T-cell (primary cell): ENCODE measurements at regions not wholly inside any gene's neighbourhood (a gene's known extent, or its start where the extent isn't known, plus 50 kb on each side); places are given as distances from the start of the nearest gene placed in this dataset.

Experiments used
- ATAC-seq, 4 experiments: fragments of 200-7000 bp in 3 of 4; fragments of 150-1000 bp in 1 of 4; cut with Tn5 transposase; replicated peaks in 1 of 4; 1 replicate in 3 of 4; 2 replicates in 1 of 4; pipeline ENCODE4 v1.10.0; 2021; ENCODE audit warnings: moderate library complexity in 3 of 4, mild to moderate bottlenecking in 2 of 4, moderate number of reproducible peaks in 1 of 4
- CTCF ChIA-PET, 2 donors: fragments of 300-600 bp; sonication (Branson Sonifier 250); formaldehyde crosslinking; loops; one replicate each; lab custom pipeline; 2022; ENCODE audit warnings: antibody characterized with exemption in 2 of 2; lab: Charles Lee
- POLR2A ChIA-PET, 2 donors: fragments of 300-600 bp; sonication (Branson Sonifier 250); formaldehyde crosslinking; loops; one replicate each; lab custom pipeline; 2022; ENCODE audit warnings: antibody characterized with exemption in 2 of 2; lab: Charles Lee
- DNase-seq, 35 experiments: peaks; one replicate each; pipeline versions ENCODE4 v3.0.0 to v3.0.0-alpha.2; 2013 to 2023
- H3K27ac ChIP-seq: one replicate; pipeline ENCODE4 v1.5.1; 2013; ENCODE audit warnings: low read length
- H3K27me3 ChIP-seq, 2 experiments: replicated peaks in 1 of 2; 1 replicate in 1 of 2; 2 replicates in 1 of 2; pipeline versions ENCODE4 v1.6.1 to v1.7.0; 2013; ENCODE audit warnings: low read length in 1 of 2, mixed read lengths in 1 of 2; ENCODE audit not compliant: control insufficient read depth in 2 of 2, insufficient read depth in 2 of 2; ENCODE audit errors: extremely low read depth in 1 of 2
- H3K36me3 ChIP-seq, 2 donors: 1 replicate in 1 of 2; 2 replicates in 1 of 2; pipeline versions ENCODE4 v1.6.1 to v1.7.0; 2013; ENCODE audit warnings: low read length in 1 of 2; ENCODE audit not compliant: control insufficient read depth in 2 of 2, insufficient read depth in 1 of 2; ENCODE audit errors: extremely low read depth in 1 of 2
- H3K4me1 ChIP-seq, 2 experiments: 1 replicate in 1 of 2; 2 replicates in 1 of 2; pipeline versions ENCODE4 v1.6.1 to v1.7.0; 2013; ENCODE audit warnings: low read length in 2 of 2, mixed read lengths in 1 of 2; ENCODE audit not compliant: insufficient read depth in 2 of 2, control insufficient read depth in 1 of 2; ENCODE audit errors: extremely low read depth in 1 of 2
- H3K4me3 ChIP-seq, 2 donors: 1 replicate in 1 of 2; 2 replicates in 1 of 2; pipeline versions ENCODE4 v1.5.1 to v1.7.0; 2013; ENCODE audit warnings: mild to moderate bottlenecking in 2 of 2, low read length in 1 of 2, moderate library complexity in 1 of 2; ENCODE audit not compliant: control insufficient read depth in 1 of 2; ENCODE audit errors: extremely low read depth in 1 of 2
- H3K9me3 ChIP-seq: 2 replicates; pipeline ENCODE4 v1.7.0; 2013
- H3K27ac Mint-ChIP-seq, 2 donors: one replicate each; pipeline ENCODE4 v1.8.0; 2020 to 2021; ENCODE audit warnings: mild to moderate bottlenecking in 2 of 2, mixed read lengths in 2 of 2
- H3K27me3 Mint-ChIP-seq, 2 donors: one replicate each; pipeline ENCODE4 v1.8.0; 2021 to 2022; ENCODE audit warnings: mixed read lengths in 2 of 2
- H3K36me3 Mint-ChIP-seq: one replicate; pipeline ENCODE4 v1.8.0; 2021; ENCODE audit warnings: mixed read lengths
- H3K4me1 Mint-ChIP-seq, 3 donors: one replicate each; pipeline ENCODE4 v1.8.0; 2020 to 2022; ENCODE audit warnings: mixed read lengths in 3 of 3, mild to moderate bottlenecking in 1 of 3
- H3K4me3 Mint-ChIP-seq, 3 donors: one replicate each; pipeline ENCODE4 v1.8.0; 2020 to 2022; ENCODE audit warnings: mild to moderate bottlenecking in 3 of 3, mixed read lengths in 3 of 3, moderate library complexity in 3 of 3
- H3K9me3 Mint-ChIP-seq, 3 donors: one replicate each; pipeline ENCODE4 v1.8.0; 2020 to 2022; ENCODE audit warnings: mixed read lengths in 3 of 3
- WGBS: methylation state at CpG from one replicate; pipeline ENCODE4 v1.1.5; 2013; ENCODE audit warnings: missing lambda C conversion rate; ENCODE audit not compliant: insufficient coverage; 5-methylcytosine and 5-hydroxymethylcytosine counted together

DNA sequence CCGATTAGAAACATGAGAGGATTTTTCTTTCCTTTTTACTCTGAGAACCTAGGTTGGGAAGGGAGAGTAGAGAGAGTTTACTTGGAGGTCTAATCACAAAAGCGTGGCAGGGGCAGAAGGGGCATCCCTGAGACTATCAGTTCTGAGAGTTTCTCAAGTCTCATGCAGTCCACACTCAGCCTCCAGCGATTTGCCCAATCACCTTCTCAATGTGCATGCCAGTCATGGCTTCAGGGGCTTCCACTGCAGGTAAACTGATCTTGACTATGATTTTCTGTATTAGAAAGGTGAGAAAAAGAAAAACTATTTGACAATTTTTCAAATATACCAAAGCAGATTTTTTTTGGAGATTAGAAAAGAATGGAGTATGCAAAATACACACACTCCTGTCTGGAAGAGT is 617.1 kb upstream of the ZFP42 start:
- H3K27me3 ChIP-seq: no peaks in the 10 kb centered on the region
- DNase-seq: no peak

DNA sequence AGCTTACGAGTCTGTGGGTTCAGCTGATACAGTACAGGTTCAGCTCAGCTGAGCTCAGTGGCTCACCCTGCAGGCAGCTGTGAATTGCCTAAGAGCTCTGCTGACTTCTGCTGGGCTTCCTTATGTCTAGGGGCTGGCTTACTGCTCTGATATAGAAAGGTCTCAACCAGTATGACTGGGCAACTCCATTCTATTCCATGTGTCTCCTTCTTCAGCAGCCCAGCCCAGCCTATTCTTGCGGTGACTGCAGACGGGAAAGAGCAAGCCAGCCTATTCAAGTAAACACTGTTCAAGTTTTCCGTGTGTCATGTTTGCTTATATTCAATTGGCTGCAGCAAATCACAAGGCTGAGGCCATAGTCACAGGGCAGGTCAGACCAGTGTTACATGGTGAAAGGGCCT is 615.4 kb upstream of the ZFP42 start:
- 69% methylated on average over 3 of the region's 4 CpGs for WGBS
- Histone ChIP-seq H3K4me1 (no peaks in the 10 kb centered on the region), H3K27ac (no peak overlapping the region), H3K36me3 (no peaks in the 10 kb centered on the region), H3K9me3 (no peaks in the 10 kb centered on the region), H3K27me3 (no peaks in the 10 kb centered on the region), H3K4me3 (no peak overlapping the region)
- H3K27ac Mint-ChIP-seq: no peak overlapping the region
- ChIA-PET POLR2A (no interaction called here), CTCF (no interaction called here)
- peaks cover 12 to 32% (median 30%) of the 10 kb centered on the region in 3 donors for H3K9me3 Mint-ChIP-seq
- DNase-seq: no peak
- no peaks in the 10 kb centered on the region for H3K36me3 Mint-ChIP-seq
- peak in 1 of 4 experiments; percentile 17 for ATAC-seq
- H3K4me3 Mint-ChIP-seq: no peak overlapping the region
- H3K27me3 Mint-ChIP-seq: no peaks in the 10 kb centered on the region
- no peaks in the 10 kb centered on the region for H3K4me1 Mint-ChIP-seq

More for the DNA sequence above, 617.1 kb upstream of the ZFP42 start:
- Mint-ChIP-seq H3K4me1 (no peaks in the 10 kb centered on the region), H3K27ac (no peak overlapping the region), H3K4me3 (no peak overlapping the region), H3K36me3 (no peaks in the 10 kb centered on the region), H3K27me3 (no peaks in the 10 kb centered on the region), H3K9me3 (peaks cover 12 to 35% (median 24%) of the 10 kb centered on the region in 3 donors)
- Histone ChIP-seq H3K9me3 (no peaks in the 10 kb centered on the region), H3K36me3 (no peaks in the 10 kb centered on the region), H3K4me3 (no peak overlapping the region), H3K4me1 (no peaks in the 10 kb centered on the region), H3K27ac (no peak overlapping the region)
- ChIA-PET CTCF (no interaction called here), POLR2A (no interaction called here)
- ATAC-seq: no peak
- 60% methylated on average over 1 of the region's 3 CpGs for WGBS

DNA sequence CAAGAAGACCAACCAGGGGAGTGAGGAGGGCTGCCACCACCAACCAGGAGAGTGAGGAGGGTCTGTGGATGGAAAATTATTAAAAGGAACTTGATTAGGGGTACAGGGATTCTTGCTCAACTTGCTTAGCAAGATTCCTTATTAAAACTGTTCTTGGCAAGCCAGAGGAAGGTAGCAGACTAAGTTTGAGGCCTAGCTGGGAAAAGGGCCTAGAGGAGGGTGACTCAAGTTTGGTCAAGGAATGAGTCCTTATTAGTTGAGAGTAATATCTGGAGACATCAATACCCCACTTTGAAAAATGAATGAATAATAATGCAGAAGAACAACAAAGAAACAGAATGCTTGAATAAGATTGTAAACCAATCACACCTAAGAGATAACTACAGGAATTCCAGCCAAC is 612.4 kb upstream of the ZFP42 start:
- Histone ChIP-seq H3K9me3 (no peaks in the 10 kb centered on the region), H3K27ac (no peak overlapping the region), H3K36me3 (no peaks in the 10 kb centered on the region), H3K4me3 (no peak overlapping the region), H3K27me3 (no peaks in the 10 kb centered on the region), H3K4me1 (no peaks in the 10 kb centered on the region)
- no peaks in the 10 kb centered on the region for H3K4me1 Mint-ChIP-seq
- no peak for ATAC-seq
- H3K27ac Mint-ChIP-seq: no peak overlapping the region
- H3K27me3 Mint-ChIP-seq: no peaks in the 10 kb centered on the region
- ChIA-PET CTCF (no interaction called here), POLR2A (no interaction called here)
- peaks cover 12 to 30% (median 27%) of the 10 kb centered on the region in 3 donors for H3K9me3 Mint-ChIP-seq
- no peak overlapping the region for H3K4me3 Mint-ChIP-seq
- no peak for DNase-seq
- no peaks in the 10 kb centered on the region for H3K36me3 Mint-ChIP-seq

DNA sequence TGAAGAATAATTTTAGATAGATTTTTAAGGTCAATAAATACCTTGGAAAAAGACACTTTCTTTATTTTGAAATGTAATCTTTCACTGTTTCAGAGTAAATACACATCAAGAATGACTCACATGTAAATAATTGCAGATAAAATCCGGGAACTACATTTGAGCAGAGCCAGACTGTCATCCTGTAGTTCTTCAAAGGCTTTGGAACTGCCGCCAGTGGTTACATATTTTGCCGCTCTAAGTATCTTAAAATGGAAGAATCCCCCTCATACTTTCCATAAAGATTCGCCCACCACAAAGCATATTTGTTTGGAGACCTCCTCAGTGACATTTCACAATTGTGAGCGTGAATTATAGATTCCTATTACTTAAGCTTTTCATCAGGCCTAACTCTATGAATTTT is 607.8 kb upstream of the ZFP42 start:
- Histone ChIP-seq H3K4me1 (no peaks in the 10 kb centered on the region), H3K36me3 (no peaks in the 10 kb centered on the region), H3K27ac (no peak overlapping the region), H3K27me3 (no peaks in the 10 kb centered on the region), H3K4me3 (no peak overlapping the region), H3K9me3 (no peaks in the 10 kb centered on the region)
- Mint-ChIP-seq H3K27me3 (no peaks in the 10 kb centered on the region), H3K27ac (no peak overlapping the region), H3K9me3 (peaks cover 10 to 22% (median 19%) of the 10 kb centered on the region in 3 donors), H3K36me3 (no peaks in the 10 kb centered on the region), H3K4me1 (no peaks in the 10 kb centered on the region), H3K4me3 (no peak overlapping the region)
- WGBS: 82% methylated on average over 4 of the region's 5 CpGs
- ATAC-seq (no peak), DNase-seq (no peak)
- ChIA-PET CTCF (no interaction called here), POLR2A (no interaction called here)

DNA sequence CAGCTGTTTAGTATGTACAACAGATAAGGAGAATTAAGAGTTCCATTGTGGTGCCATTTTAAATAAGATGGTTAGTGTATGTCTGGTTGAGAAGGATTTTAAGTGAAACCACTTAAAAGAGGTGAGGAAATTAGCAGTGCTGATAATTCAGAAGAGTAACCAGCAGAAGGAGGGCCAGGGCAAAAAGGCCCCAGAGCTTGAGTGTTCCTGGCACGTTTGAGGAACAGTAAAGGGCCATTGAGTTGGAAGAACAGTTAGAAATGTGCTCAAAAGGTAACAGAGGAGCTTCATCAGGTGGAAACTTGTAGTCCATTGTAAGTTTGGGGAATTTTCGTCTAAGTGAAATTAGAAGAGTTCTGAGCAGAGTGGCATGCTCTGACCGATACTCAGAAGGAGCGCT is 606.2 kb upstream of the ZFP42 start:
- POLR2A ChIA-PET: no interaction called here
- no peaks in the 10 kb centered on the region for H3K4me1 Mint-ChIP-seq
- CTCF ChIA-PET: no interaction called here

DNA sequence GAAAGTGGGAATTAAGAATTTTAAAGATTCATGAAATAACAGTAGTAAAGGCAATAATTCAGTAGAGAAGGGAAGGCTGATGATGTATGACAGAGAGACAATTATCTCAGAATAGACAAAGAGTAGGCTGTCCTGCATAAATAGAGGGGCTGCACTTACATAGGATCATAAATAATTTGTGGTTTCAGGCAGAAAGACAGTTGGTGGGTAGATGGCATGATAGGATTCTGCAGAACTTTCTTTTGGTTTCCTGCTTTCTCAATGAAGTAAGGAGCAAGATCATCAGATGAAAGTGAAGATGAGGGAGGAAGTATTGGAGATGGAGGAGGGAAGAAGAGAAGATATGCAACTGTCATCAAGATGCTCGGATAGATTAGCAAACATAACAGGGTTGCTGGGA is 604.9 kb upstream of the ZFP42 start:
- H3K27ac ChIP-seq: no peak overlapping the region
- no peak overlapping the region for H3K4me3 Mint-ChIP-seq
- WGBS: 86% methylated on average over 1 of the region's 1 CpG
- no peaks in the 10 kb centered on the region for H3K36me3 ChIP-seq
- H3K4me1 Mint-ChIP-seq: no peaks in the 10 kb centered on the region
- ATAC-seq (no peak), DNase-seq (no peak)
- H3K27me3 Mint-ChIP-seq: no peaks in the 10 kb centered on the region
- no peak overlapping the region for H3K27ac Mint-ChIP-seq
- H3K4me1 ChIP-seq: no peaks in the 10 kb centered on the region
- CTCF ChIA-PET: no interaction called here
- POLR2A ChIA-PET: no interaction called here
- H3K4me3 ChIP-seq: no peak overlapping the region
- H3K36me3 Mint-ChIP-seq: no peaks in the 10 kb centered on the region
- peaks cover 4 to 18% (median 12%) of the 10 kb centered on the region in 3 donors for H3K9me3 Mint-ChIP-seq
- no peaks in the 10 kb centered on the region for H3K27me3 ChIP-seq
- no peaks in the 10 kb centered on the region for H3K9me3 ChIP-seq

More for the DNA sequence above, 606.2 kb upstream of the ZFP42 start:
- H3K27ac ChIP-seq: no peak overlapping the region
- no peaks in the 10 kb centered on the region for H3K4me1 ChIP-seq
- Mint-ChIP-seq H3K4me3 (no peak overlapping the region), H3K27ac (no peak overlapping the region), H3K9me3 (peaks cover 8 to 19% (median 12%) of the 10 kb centered on the region in 3 donors), H3K27me3 (no peaks in the 10 kb centered on the region), H3K36me3 (no peaks in the 10 kb centered on the region)
- ATAC-seq (no peak), DNase-seq (no peak)
- no peaks in the 10 kb centered on the region for H3K27me3 ChIP-seq
- no peaks in the 10 kb centered on the region for H3K9me3 ChIP-seq
- H3K36me3 ChIP-seq: no peaks in the 10 kb centered on the region
- H3K4me3 ChIP-seq: no peak overlapping the region
- 11% methylated on average over 1 of the region's 4 CpGs for WGBS
